NK-92 treated with Interleukin-12 subunit alpha and Interleukin-12 subunit beta, amount 100 ng/mL, for 24 hours (cell line): ENCODE measurements at regions not wholly inside any gene's neighbourhood (a gene's known extent, or its start where the extent isn't known, plus 50 kb on each side); places are given as distances from the start of the nearest gene placed in this dataset.
"Not testable (repeated sequence)": the region's sequence is repeated elsewhere in the genome, so short reads cannot be mapped to it uniquely, and the experiment has no call there.

Source experiments
- DNase-seq: peaks from one replicate; lab custom pipeline; 2025; lab: John Stamatoyannopoulos, UW

GRCh38 chr2:57333221-57333620 is 713.4 kb upstream of the VRK2 start:
- no peak for DNase-seq

- no peak for DNase-seq
These were observed 703.1 kb upstream of the VRK2 start for GRCh38 chr2:57343391-57344006.

GRCh38 chr2:57368190-57368589 is 678.4 kb upstream of the VRK2 start:
- DNase-seq = no peak

GRCh38 chr2:57370882-57371585 is 675.6 kb upstream of the VRK2 start:
- DNase-seq = no peak

GRCh38 chr2:57372237-57372984 is 674.2 kb upstream of the VRK2 start:
- no peak for DNase-seq

GRCh38 chr2:57373530-57373929 is 673.1 kb upstream of the VRK2 start:
- no peak for DNase-seq

- DNase-seq = no peak
These were observed 669.6 kb upstream of the VRK2 start for GRCh38 chr2:57376985-57377384.

GRCh38 chr2:57386305-57386704 is 660.3 kb upstream of the VRK2 start:
- DNase-seq = no peak

- no peak for DNase-seq
These were observed 650.1 kb upstream of the VRK2 start for GRCh38 chr2:57396355-57397098.

- no peak for DNase-seq
These were observed 648.9 kb upstream of the VRK2 start for GRCh38 chr2:57397550-57398360.

- DNase-seq = no peak
These were observed 647.5 kb upstream of the VRK2 start for GRCh38 chr2:57399057-57399456.

- no peak for DNase-seq
These were observed 644.5 kb upstream of the VRK2 start for GRCh38 chr2:57402096-57402495.

GRCh38 chr2:57402755-57403154 is 643.9 kb upstream of the VRK2 start:
- DNase-seq = no peak

- no peak for DNase-seq
These were observed 638.8 kb upstream of the VRK2 start for GRCh38 chr2:57407772-57408201.

GRCh38 chr2:57408587-57408986 is 638.0 kb upstream of the VRK2 start:
- no peak for DNase-seq

- no peak for DNase-seq
These were observed 629.6 kb upstream of the VRK2 start for GRCh38 chr2:57417007-57417406.

GRCh38 chr2:57418859-57419346 is 627.7 kb upstream of the VRK2 start:
- not testable (repeated sequence) for DNase-seq

GRCh38 chr2:57429831-57430230 is 616.8 kb upstream of the VRK2 start:
- DNase-seq = no peak

GRCh38 chr2:57432528-57432927 is 614.1 kb upstream of the VRK2 start:
- no peak for DNase-seq

- no peak for DNase-seq
These were observed 612.2 kb upstream of the VRK2 start for GRCh38 chr2:57434441-57434840.

- DNase-seq = no peak
These were observed 611.6 kb upstream of the VRK2 start for GRCh38 chr2:57434972-57435371.
